K562 (cell line): ENCODE measurements at regions not wholly inside any gene's neighbourhood (a gene's known extent, or its start where the extent isn't known, plus 50 kb on each side); places are given as distances from the start of the nearest gene placed in this dataset.

Source experiments
- CBX3 ChIP-seq, 2 experiments: IDR thresholded peaks; 1 replicate in 1 of 2; 2 replicates in 1 of 2; pipeline ENCODE4 v1.6.1; 2012; ENCODE audit warnings: inconsistent platforms in 2 of 2, low read length in 2 of 2, borderline replicate concordance in 1 of 2, control low read depth in 1 of 2
- CTCF ChIP-seq, 3 experiments: IDR thresholded peaks in 2 of 3; conservative IDR thresholded peaks in 1 of 3; 2 replicates each; pipeline ENCODE4 v1.5.1; 2011 to 2012; ENCODE audit warnings: low read length in 3 of 3, mild to moderate bottlenecking in 3 of 3, control low read depth in 2 of 3, improper control_type of control experiment in 1 of 3, inconsistent platforms in 1 of 3, low read depth in 1 of 3, mixed read lengths in 1 of 3, moderate library complexity in 1 of 3; ENCODE audit not compliant: insufficient read depth in 2 of 3
- DEAF1 ChIP-seq: fragments of 450-650 bp; formaldehyde crosslinking; IDR thresholded peaks from 2 replicates; pipeline ENCODE4 v1.4.0; 2020; ENCODE audit warnings: mild to moderate bottlenecking, moderate library complexity
- ETV5 ChIP-seq: sonication (generic); formaldehyde crosslinking; IDR thresholded peaks from 2 replicates; pipeline ENCODE4 v1.4.0; 2020; ENCODE audit warnings: low read depth, mild to moderate bottlenecking, missing genetic modification reagents
- GMEB1 ChIP-seq: fragments of 250-450 bp; sonication (Bioruptor Pico); IDR thresholded peaks from 2 replicates; pipeline ENCODE4 v1.4.0; 2020; ENCODE audit warnings: mild to moderate bottlenecking
- MYNN ChIP-seq, 2 experiments: sonication (generic); formaldehyde crosslinking in 1 of 2; IDR thresholded peaks; 2 replicates each; pipeline versions ENCODE4 v1.5.0 to v1.6.1; 2016 to 2020; ENCODE audit warnings: antibody characterized with exemption in 1 of 2, missing genetic modification reagents in 1 of 2
- NR3C1 ChIP-seq: sonication (generic); formaldehyde crosslinking; IDR thresholded peaks from 2 replicates; pipeline ENCODE4 v1.8.1; 2022; ENCODE audit warnings: missing genetic modification reagents
- RAD21 ChIP-seq, 2 experiments: fragments of 250-450 bp in 1 of 2; fragments of 450-650 bp in 1 of 2; sonication (Bioruptor Pico) in 1 of 2; formaldehyde crosslinking in 1 of 2; IDR thresholded peaks in 1 of 2; conservative IDR thresholded peaks in 1 of 2; 2 replicates each; pipeline versions ENCODE4 v1.4.0 to v1.8.0; 2020 to 2022; ENCODE audit warnings: mild to moderate bottlenecking in 2 of 2, moderate library complexity in 1 of 2
- REST ChIP-seq, 2 experiments: fragments of 450-650 bp; formaldehyde crosslinking in 1 of 2; IDR thresholded peaks; 2 replicates each; pipeline versions ENCODE4 v1.4.0 to v1.6.1; 2014 to 2020; ENCODE audit warnings: mild to moderate bottlenecking in 2 of 2, borderline replicate concordance in 1 of 2, low read depth in 1 of 2
- TFAP4 ChIP-seq: sonication (generic); formaldehyde crosslinking; IDR thresholded peaks from 2 replicates; pipeline ENCODE4 v1.8.0; 2022; ENCODE audit warnings: missing genetic modification reagents, mild to moderate bottlenecking, moderate library complexity, borderline replicate concordance
- ZNF184 ChIP-seq: sonication (generic); formaldehyde crosslinking; IDR thresholded peaks from 2 replicates; pipeline ENCODE4 v1.5.0; 2020; ENCODE audit warnings: missing genetic modification reagents
- ZNF197 ChIP-seq: fragments of 200-800 bp; sonication (Bioruptor generic); IDR thresholded peaks from 2 replicates; pipeline ENCODE4 v1.6.1; 2016; ENCODE audit warnings: low read depth, missing genetic modification characterization, missing compliant biosample characterization

- TF ChIP-seq REST (IDR thresholded peaks at IDR 0.05; ENCODE audit: borderline replicate concordance), result peak; percentile 15; the same call in 1 of the 2 replicates
- no peak for TF ChIP-seq REST (CRISPR knock-in tag; IDR thresholded peaks at IDR 0.05; ENCODE audit: low read depth)
- TF ChIP-seq DEAF1 (CRISPR knock-in tag), result 0 out of 2 replicates have a peak, but pooled peaks have one; percentile 14
- peak; percentile 30 to 64 (median 60); a peak in 5 of 6 replicates for TF ChIP-seq CTCF (IDR thresholded peaks at IDR 0.05 in 2 of 3, conservative IDR thresholded peaks at IDR 0.05 in 1 of 3; ENCODE audit: insufficient read depth in 2 of 3, low read depth in 1 of 3, low read length in 3 of 3)
- TF ChIP-seq RAD21 (CRISPR knock-in tag; conservative IDR thresholded peaks at IDR 0.05 in 1 of 2, IDR thresholded peaks at IDR 0.05 in 1 of 2), result peak; percentile 53 to 70; a peak in 3 of 4 replicates
- no peak for TF ChIP-seq GMEB1
- no peak for TF ChIP-seq MYNN (IDR thresholded peaks at IDR 0.05)
- no peak for TF ChIP-seq MYNN (CRISPR knock-in tag; IDR thresholded peaks at IDR 0.05)
- TF ChIP-seq ETV5, result no peak
- no peak for TF ChIP-seq ZNF197 (CRISPR knock-in tag)
- TF ChIP-seq CBX3 (IDR thresholded peaks at IDR 0.05; ENCODE audit: borderline replicate concordance in 1 of 2, low read length in 2 of 2), result peak in 1 of 2 experiments; percentile 89; a peak in 2 of 3 replicates
- TF ChIP-seq TFAP4 (CRISPR knock-in tag), result peak; percentile 19; the same call in 1 of the 2 replicates
- TF ChIP-seq ZNF184, result no peak
- no peak for TF ChIP-seq NR3C1 (CRISPR knock-in tag)
Measured at GRCh38 chr2:31688282-31688681, 107.5 kb upstream of the SRD5A2 start (continued).
